ENCODE measurements at regions not wholly inside any gene's neighbourhood (a gene's known extent, or its start where the extent isn't known, plus 50 kb on each side); places are given as distances from the start of the nearest gene placed in this dataset.

- Histone ChIP-seq H3K9me3 (ENCODE audit: insufficient read depth, low read length) (peaks cover 7% of the 10 kb centered on the region; the same call in 1 of the 2 replicates), H3K36me3 (ENCODE audit: low read length) (no peaks in the 10 kb centered on the region)
These were observed 892.6 kb downstream of the TBC1D22A start for GRCh38 chr22:47654922-47655491.

GRCh38 chr22:47653921-47654320 lies 891.5 kb downstream of the TBC1D22A start:
- Histone ChIP-seq H3K9me3 (ENCODE audit: insufficient read depth, low read length) (peaks cover 7% of the 10 kb centered on the region; the same call in 1 of the 2 replicates), H3K27me3 (ENCODE audit: low read length) (no peaks in the 10 kb centered on the region), H3K9me2 (replicated peaks; ENCODE audit: insufficient read depth, low read length) (no peaks in the 10 kb centered on the region), H4K20me1 (ENCODE audit: low read depth, low read length) (no peaks in the 10 kb centered on the region), H3K9ac (ENCODE audit: low read length) (no peak overlapping the region), H3K36me3 (ENCODE audit: low read length) (no peaks in the 10 kb centered on the region), H3K79me2 (ENCODE audit: insufficient read depth, low read length) (no peaks in the 10 kb centered on the region), H3K4me3 (ENCODE audit: insufficient read depth, low read length, poor library complexity, severe bottlenecking) (no peak overlapping the region), H2AFZ (ENCODE audit: low read depth, low read length, severe bottlenecking) (no peak overlapping the region), H3K4me2 (ENCODE audit: low read depth, low read length, poor library complexity, severe bottlenecking) (no peak overlapping the region), H3F3A (ENCODE audit: insufficient read depth) (no peaks in the 10 kb centered on the region), H3K27ac (ENCODE audit: low read depth, low read length) (no peak overlapping the region)
- TF ChIP-seq, protein P1, sequence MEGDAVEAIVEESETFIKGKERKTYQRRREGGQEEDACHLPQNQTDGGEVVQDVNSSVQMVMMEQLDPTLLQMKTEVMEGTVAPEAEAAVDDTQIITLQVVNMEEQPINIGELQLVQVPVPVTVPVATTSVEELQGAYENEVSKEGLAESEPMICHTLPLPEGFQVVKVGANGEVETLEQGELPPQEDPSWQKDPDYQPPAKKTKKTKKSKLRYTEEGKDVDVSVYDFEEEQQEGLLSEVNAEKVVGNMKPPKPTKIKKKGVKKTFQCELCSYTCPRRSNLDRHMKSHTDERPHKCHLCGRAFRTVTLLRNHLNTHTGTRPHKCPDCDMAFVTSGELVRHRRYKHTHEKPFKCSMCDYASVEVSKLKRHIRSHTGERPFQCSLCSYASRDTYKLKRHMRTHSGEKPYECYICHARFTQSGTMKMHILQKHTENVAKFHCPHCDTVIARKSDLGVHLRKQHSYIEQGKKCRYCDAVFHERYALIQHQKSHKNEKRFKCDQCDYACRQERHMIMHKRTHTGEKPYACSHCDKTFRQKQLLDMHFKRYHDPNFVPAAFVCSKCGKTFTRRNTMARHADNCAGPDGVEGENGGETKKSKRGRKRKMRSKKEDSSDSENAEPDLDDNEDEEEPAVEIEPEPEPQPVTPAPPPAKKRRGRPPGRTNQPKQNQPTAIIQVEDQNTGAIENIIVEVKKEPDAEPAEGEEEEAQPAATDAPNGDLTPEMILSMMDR (IDR thresholded peaks at IDR 0.05; ENCODE audit: insufficient read depth, low read length, poor library complexity, severe bottlenecking) = no peak
- no peak for TF ChIP-seq EZH2phosphoT487 (conservative IDR thresholded peaks at IDR 0.05; ENCODE audit: low read length)

More at GRCh38 chr22:47654922-47655491, 892.6 kb downstream of the TBC1D22A start:
- H3K27ac ChIP-seq (ENCODE audit: low read depth, low read length) = no peak overlapping the region
- H4K20me1 ChIP-seq (ENCODE audit: low read depth, low read length) = no peaks in the 10 kb centered on the region
- no peak overlapping the region for H3K4me2 ChIP-seq (ENCODE audit: low read depth, low read length, poor library complexity, severe bottlenecking)
- H3K9me2 ChIP-seq (replicated peaks; ENCODE audit: insufficient read depth, low read length) = no peaks in the 10 kb centered on the region
- H3K9ac ChIP-seq (ENCODE audit: low read length) = no peak overlapping the region
- no peak for TF ChIP-seq EZH2phosphoT487 (conservative IDR thresholded peaks at IDR 0.05; ENCODE audit: low read length)
- TF ChIP-seq, protein P1 (IDR thresholded peaks at IDR 0.05; ENCODE audit: insufficient read depth, low read length, poor library complexity, severe bottlenecking) = no peak
- H3K79me2 ChIP-seq (ENCODE audit: insufficient read depth, low read length) = no peaks in the 10 kb centered on the region
- H3F3A ChIP-seq (ENCODE audit: insufficient read depth) = no peaks in the 10 kb centered on the region
- no peak overlapping the region for H2AFZ ChIP-seq (ENCODE audit: low read depth, low read length, severe bottlenecking)
- no peak overlapping the region for H3K4me3 ChIP-seq (ENCODE audit: insufficient read depth, low read length, poor library complexity, severe bottlenecking)
- no peaks in the 10 kb centered on the region for H3K27me3 ChIP-seq (ENCODE audit: low read length)

- Histone ChIP-seq H3K4me2 (ENCODE audit: low read depth, low read length, poor library complexity, severe bottlenecking) (no peak overlapping the region), H3K27ac (ENCODE audit: low read depth, low read length) (no peak overlapping the region), H3K79me2 (ENCODE audit: insufficient read depth, low read length) (no peaks in the 10 kb centered on the region), H3F3A (ENCODE audit: insufficient read depth) (no peaks in the 10 kb centered on the region), H3K9ac (ENCODE audit: low read length) (no peak overlapping the region), H2AFZ (ENCODE audit: low read depth, low read length, severe bottlenecking) (no peak overlapping the region), H3K36me3 (ENCODE audit: low read length) (no peaks in the 10 kb centered on the region), H3K9me2 (replicated peaks; ENCODE audit: insufficient read depth, low read length) (no peaks in the 10 kb centered on the region), H3K4me3 (ENCODE audit: insufficient read depth, low read length, poor library complexity, severe bottlenecking) (no peak overlapping the region), H4K20me1 (ENCODE audit: low read depth, low read length) (no peaks in the 10 kb centered on the region), H3K27me3 (ENCODE audit: low read length) (no peaks in the 10 kb centered on the region), H3K9me3 (ENCODE audit: insufficient read depth, low read length) (no peaks in the 10 kb centered on the region)
- TF ChIP-seq EZH2phosphoT487 (conservative IDR thresholded peaks at IDR 0.05; ENCODE audit: low read length) = no peak
- TF ChIP-seq, protein P1 (IDR thresholded peaks at IDR 0.05; ENCODE audit: insufficient read depth, low read length, poor library complexity, severe bottlenecking) = no peak
These were observed 889.0 kb downstream of the TBC1D22A start for GRCh38 chr22:47651216-47651987.
